ENCODE measurements at regions not wholly inside any gene's neighbourhood (a gene's known extent, or its start where the extent isn't known, plus 50 kb on each side); places are given as distances from the start of the nearest gene placed in this dataset.

DNA sequence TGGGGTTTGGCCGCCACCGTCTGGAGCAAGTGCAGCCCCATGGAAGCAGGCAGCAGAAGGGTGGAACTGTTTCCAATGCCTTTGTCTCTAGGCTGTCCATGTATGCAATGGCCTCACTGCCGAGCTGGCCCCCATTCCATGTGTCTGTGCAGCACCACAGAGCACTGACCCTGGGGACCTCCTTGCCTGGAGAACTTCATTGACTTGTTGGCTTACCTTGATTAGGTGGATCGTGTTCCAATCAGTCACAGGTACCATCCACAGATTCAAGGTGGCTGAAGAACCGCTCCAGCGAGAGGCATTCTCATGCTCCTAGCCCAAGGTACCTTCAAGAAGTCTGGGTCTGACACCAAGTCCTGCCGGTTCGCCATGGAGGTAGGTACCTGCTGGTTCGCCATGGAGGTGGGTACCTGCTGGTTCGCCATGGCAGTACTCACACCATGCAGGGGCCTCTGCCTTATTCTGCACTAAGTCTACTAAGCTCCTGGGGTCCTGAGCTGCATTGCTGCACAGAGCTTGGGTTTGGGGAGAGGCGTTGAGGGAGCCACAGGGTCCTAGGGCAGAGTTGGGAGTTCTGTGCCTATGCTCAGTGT, 358.3 kb upstream of the IRX1 start:
- H3K4me1 Mint-ChIP-seq = no peaks in the 10 kb centered on the region
- H3K27me3 Mint-ChIP-seq (ENCODE audit: low read depth in 3 of 3) = peaks cover 0 to 2% (median 0%) of the 10 kb centered on the region in 3 donors
- H3K9me3 Mint-ChIP-seq = peaks cover 8 to 41% (median 22%) of the 10 kb centered on the region in 7 donors
- Histone ChIP-seq H3K36me3 (replicated peaks in 1 of 2; ENCODE audit: control insufficient read depth in 1 of 2, insufficient read depth in 2 of 2, low read length in 2 of 2) (no peaks in the 10 kb centered on the region), H3K79me2 (ENCODE audit: insufficient read depth, low read length) (no peaks in the 10 kb centered on the region), H3K27me3 (ENCODE audit: control insufficient read depth in 2 of 2, insufficient read depth in 2 of 2, low read length in 2 of 2) (no peaks in the 10 kb centered on the region), H2AFZ (ENCODE audit: insufficient read depth, low read depth, low read length, poor library complexity, severe bottlenecking) (no peak overlapping the region), H3K9ac (ENCODE audit: insufficient read depth, low read length, poor library complexity, severe bottlenecking) (no peak overlapping the region), H3K9me3 (replicated peaks in 1 of 2; ENCODE audit: control insufficient read depth in 1 of 2, insufficient read depth in 1 of 2, low read length in 2 of 2) (peaks cover 23 to 40% of the 10 kb centered on the region in 2 donors), H3K4me2 (replicated peaks; ENCODE audit: extremely low read depth, low read length, poor library complexity, severe bottlenecking) (no peak overlapping the region), H3K27ac (ENCODE audit: low read depth in 1 of 2, low read length in 2 of 2) (no peak overlapping the region), H4K20me1 (ENCODE audit: insufficient read depth, low read length) (no peaks in the 10 kb centered on the region), H3K4me3 (replicated peaks in 1 of 3; ENCODE audit: low read depth in 2 of 3, low read length in 3 of 3) (no peak overlapping the region), H3K4me1 (ENCODE audit: control insufficient read depth in 1 of 2, insufficient read depth in 2 of 2, low read length in 2 of 2) (no peaks in the 10 kb centered on the region)
- 88% methylated on average over 11 of the region's 11 CpGs for WGBS (ENCODE audit: insufficient coverage)
- no peak for DNase-seq
- no peak overlapping the region for H3K4me3 Mint-ChIP-seq
- H3K36me3 Mint-ChIP-seq = no peaks in the 10 kb centered on the region
- H3K27ac Mint-ChIP-seq = no peak overlapping the region
- TF ChIP-seq, protein P1, sequence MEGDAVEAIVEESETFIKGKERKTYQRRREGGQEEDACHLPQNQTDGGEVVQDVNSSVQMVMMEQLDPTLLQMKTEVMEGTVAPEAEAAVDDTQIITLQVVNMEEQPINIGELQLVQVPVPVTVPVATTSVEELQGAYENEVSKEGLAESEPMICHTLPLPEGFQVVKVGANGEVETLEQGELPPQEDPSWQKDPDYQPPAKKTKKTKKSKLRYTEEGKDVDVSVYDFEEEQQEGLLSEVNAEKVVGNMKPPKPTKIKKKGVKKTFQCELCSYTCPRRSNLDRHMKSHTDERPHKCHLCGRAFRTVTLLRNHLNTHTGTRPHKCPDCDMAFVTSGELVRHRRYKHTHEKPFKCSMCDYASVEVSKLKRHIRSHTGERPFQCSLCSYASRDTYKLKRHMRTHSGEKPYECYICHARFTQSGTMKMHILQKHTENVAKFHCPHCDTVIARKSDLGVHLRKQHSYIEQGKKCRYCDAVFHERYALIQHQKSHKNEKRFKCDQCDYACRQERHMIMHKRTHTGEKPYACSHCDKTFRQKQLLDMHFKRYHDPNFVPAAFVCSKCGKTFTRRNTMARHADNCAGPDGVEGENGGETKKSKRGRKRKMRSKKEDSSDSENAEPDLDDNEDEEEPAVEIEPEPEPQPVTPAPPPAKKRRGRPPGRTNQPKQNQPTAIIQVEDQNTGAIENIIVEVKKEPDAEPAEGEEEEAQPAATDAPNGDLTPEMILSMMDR (IDR thresholded peaks at IDR 0.05) = no peak
- intact Hi-C loops (cut with micrococcal nuclease) = no loop called here

DNA sequence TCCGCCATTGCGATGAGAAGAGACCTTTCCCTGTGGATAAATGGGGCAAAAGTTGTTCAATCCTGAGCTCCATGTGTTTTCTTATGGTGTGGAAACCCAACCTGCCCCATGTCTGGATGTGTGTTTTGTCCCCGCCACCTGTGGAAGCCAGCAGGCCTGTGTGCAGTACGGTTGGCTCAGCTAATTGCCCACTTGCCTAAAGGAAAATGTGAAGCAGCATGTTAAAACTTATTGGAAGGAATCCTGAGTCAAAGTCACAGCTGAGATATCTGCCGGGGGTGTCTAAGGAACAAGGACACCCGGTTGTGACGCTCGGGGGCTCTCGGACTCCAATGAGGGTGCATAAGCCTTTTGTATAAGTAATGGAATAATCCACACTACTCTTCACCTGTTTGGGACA, 361.1 kb upstream of the IRX1 start:
- TF ChIP-seq, protein P1 (IDR thresholded peaks at IDR 0.05) = no peak
- no peak overlapping the region for H3K4me2 ChIP-seq (replicated peaks; ENCODE audit: extremely low read depth, low read length, poor library complexity, severe bottlenecking)
- no peaks in the 10 kb centered on the region for H3K79me2 ChIP-seq (ENCODE audit: insufficient read depth, low read length)
- H3K36me3 ChIP-seq (replicated peaks in 1 of 2; ENCODE audit: control insufficient read depth in 1 of 2, insufficient read depth in 2 of 2, low read length in 2 of 2) = no peaks in the 10 kb centered on the region
- Mint-ChIP-seq H3K36me3 (no peaks in the 10 kb centered on the region), H3K4me1 (no peaks in the 10 kb centered on the region), H3K27ac (no peak overlapping the region), H3K27me3 (ENCODE audit: low read depth in 3 of 3) (peaks cover 0 to 1% (median 0%) of the 10 kb centered on the region in 3 donors), H3K9me3 (peaks cover 7 to 38% (median 23%) of the 10 kb centered on the region in 7 donors), H3K4me3 (no peak overlapping the region)
- H2AFZ ChIP-seq (ENCODE audit: insufficient read depth, low read depth, low read length, poor library complexity, severe bottlenecking) = no peak overlapping the region
- no peak overlapping the region for H3K27ac ChIP-seq (ENCODE audit: low read depth in 1 of 2, low read length in 2 of 2)
- peaks cover 23 to 50% of the 10 kb centered on the region in 2 donors for H3K9me3 ChIP-seq (replicated peaks in 1 of 2; ENCODE audit: control insufficient read depth in 1 of 2, insufficient read depth in 1 of 2, low read length in 2 of 2)
- no peak overlapping the region for H3K4me3 ChIP-seq (replicated peaks in 1 of 3; ENCODE audit: low read depth in 2 of 3, low read length in 3 of 3)
- H3K27me3 ChIP-seq (ENCODE audit: control insufficient read depth in 2 of 2, insufficient read depth in 2 of 2, low read length in 2 of 2) = no peaks in the 10 kb centered on the region
- H3K9ac ChIP-seq (ENCODE audit: insufficient read depth, low read length, poor library complexity, severe bottlenecking) = no peak overlapping the region
- H4K20me1 ChIP-seq (ENCODE audit: insufficient read depth, low read length) = no peaks in the 10 kb centered on the region
- DNase-seq = no peak
- H3K4me1 ChIP-seq (ENCODE audit: control insufficient read depth in 1 of 2, insufficient read depth in 2 of 2, low read length in 2 of 2) = no peaks in the 10 kb centered on the region
- 94% methylated on average over 3 of the region's 9 CpGs for WGBS (ENCODE audit: insufficient coverage)
- intact Hi-C loops (cut with micrococcal nuclease) = no loop called here
